Amniotic epithelial cell (primary cell): ENCODE measurements at regions not wholly inside any gene's neighbourhood (a gene's known extent, or its start where the extent isn't known, plus 50 kb on each side); places are given as distances from the start of the nearest gene placed in this dataset.
"Not testable (repeated sequence)": the region's sequence is repeated elsewhere in the genome, so short reads cannot be mapped to it uniquely, and the experiment has no call there.

Source experiments
- DNase-seq: peaks from one replicate; pipeline ENCODE4 v3.0.0-alpha.2; 2010; ENCODE audit warnings: low read depth

GRCh38 chr6:8900056-8900455, 464.7 kb upstream of the SLC35B3 start:
- DNase-seq = no peak

GRCh38 chr6:8889514-8889913, 454.2 kb upstream of the SLC35B3 start:
- no peak for DNase-seq

- no peak for DNase-seq
Measured at GRCh38 chr6:8888468-8888867, 453.1 kb upstream of the SLC35B3 start.

GRCh38 chr6:8881663-8882062, 446.3 kb upstream of the SLC35B3 start:
- no peak for DNase-seq

GRCh38 chr6:8879334-8879733, 444.0 kb upstream of the SLC35B3 start:
- DNase-seq = no peak

- DNase-seq = no peak
Measured at GRCh38 chr6:8875986-8876385, 440.6 kb upstream of the SLC35B3 start.

GRCh38 chr6:8872589-8872988, 437.2 kb upstream of the SLC35B3 start:
- no peak for DNase-seq

- no peak for DNase-seq
Measured at GRCh38 chr6:8865451-8865850, 430.1 kb upstream of the SLC35B3 start.

GRCh38 chr6:8860671-8861070, 425.3 kb upstream of the SLC35B3 start:
- DNase-seq = no peak

- DNase-seq = no peak
Measured at GRCh38 chr6:8859501-8859900, 424.2 kb upstream of the SLC35B3 start.

GRCh38 chr6:8858854-8859331, 423.5 kb upstream of the SLC35B3 start:
- no peak for DNase-seq

- DNase-seq = no peak
Measured at GRCh38 chr6:8857160-8857559, 421.8 kb upstream of the SLC35B3 start.

- no peak for DNase-seq
Measured at GRCh38 chr6:8855411-8855810, 420.1 kb upstream of the SLC35B3 start.

GRCh38 chr6:8852332-8852731, 417.0 kb upstream of the SLC35B3 start:
- no peak for DNase-seq

- DNase-seq = not testable (repeated sequence)
Measured at GRCh38 chr6:8846680-8847079, 411.3 kb upstream of the SLC35B3 start.

- DNase-seq = no peak
Measured at GRCh38 chr6:8845690-8846089, 410.3 kb upstream of the SLC35B3 start.

- no peak for DNase-seq
Measured at GRCh38 chr6:8844968-8845367, 409.6 kb upstream of the SLC35B3 start.

GRCh38 chr6:8839626-8840025, 404.3 kb upstream of the SLC35B3 start:
- DNase-seq = no peak

- no peak for DNase-seq
Measured at GRCh38 chr6:8837343-8837742, 402.0 kb upstream of the SLC35B3 start.

- DNase-seq = not testable (repeated sequence)
Measured at GRCh38 chr6:8832695-8833094, 397.4 kb upstream of the SLC35B3 start.

- DNase-seq = no peak
Measured at GRCh38 chr6:8831366-8832152, 396.2 kb upstream of the SLC35B3 start.

- no peak for DNase-seq
Measured at GRCh38 chr6:8830794-8831193, 395.4 kb upstream of the SLC35B3 start.

- DNase-seq = no peak
Measured at GRCh38 chr6:8829796-8830195, 394.5 kb upstream of the SLC35B3 start.

GRCh38 chr6:8829296-8829695, 394.0 kb upstream of the SLC35B3 start:
- no peak for DNase-seq
